Retinal pigment epithelial cell (primary cell): ENCODE measurements at regions not wholly inside any gene's neighbourhood (a gene's known extent, or its start where the extent isn't known, plus 50 kb on each side); places are given as distances from the start of the nearest gene placed in this dataset.
"Not testable (repeated sequence)": the region's sequence is repeated elsewhere in the genome, so short reads cannot be mapped to it uniquely, and the experiment has no call there.

Source experiments
- DNase-seq: peaks from one replicate; pipeline ENCODE4 v3.0.0-alpha.2; 2010; ENCODE audit warnings: low read depth
- H3K4me3 ChIP-seq: 2 replicates; pipeline ENCODE4 v1.5.1; 2011; ENCODE audit warnings: mild to moderate bottlenecking, low read length, control low read depth, moderate library complexity
- TF ChIP-seq, protein P1 (sequence below): conservative IDR thresholded peaks from 2 replicates; pipeline ENCODE4 v1.5.1; 2011; ENCODE audit warnings: low read depth, low read length, control low read depth, inconsistent platforms

DNA sequence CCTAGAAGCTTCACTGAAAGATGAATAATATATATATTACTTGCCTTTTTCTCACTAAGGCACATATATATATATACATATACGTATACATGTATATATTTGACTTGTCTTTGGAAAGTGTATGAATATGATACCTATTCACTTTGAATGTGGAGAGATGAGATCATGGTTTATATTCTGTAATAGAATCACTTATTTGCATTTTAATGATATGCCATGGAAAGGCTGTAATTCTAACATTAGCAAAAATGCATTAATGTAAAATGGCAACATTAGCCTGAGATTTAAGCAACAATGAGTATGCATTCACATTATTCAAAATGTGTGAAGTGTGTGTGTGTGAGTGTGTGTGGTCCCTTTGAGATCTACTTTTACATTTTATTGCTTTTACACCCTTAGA lies 54.5 kb upstream of the PRKD1 start:
- no peak overlapping the region for H3K4me3 ChIP-seq
- no peak for DNase-seq
- TF ChIP-seq, protein P1, sequence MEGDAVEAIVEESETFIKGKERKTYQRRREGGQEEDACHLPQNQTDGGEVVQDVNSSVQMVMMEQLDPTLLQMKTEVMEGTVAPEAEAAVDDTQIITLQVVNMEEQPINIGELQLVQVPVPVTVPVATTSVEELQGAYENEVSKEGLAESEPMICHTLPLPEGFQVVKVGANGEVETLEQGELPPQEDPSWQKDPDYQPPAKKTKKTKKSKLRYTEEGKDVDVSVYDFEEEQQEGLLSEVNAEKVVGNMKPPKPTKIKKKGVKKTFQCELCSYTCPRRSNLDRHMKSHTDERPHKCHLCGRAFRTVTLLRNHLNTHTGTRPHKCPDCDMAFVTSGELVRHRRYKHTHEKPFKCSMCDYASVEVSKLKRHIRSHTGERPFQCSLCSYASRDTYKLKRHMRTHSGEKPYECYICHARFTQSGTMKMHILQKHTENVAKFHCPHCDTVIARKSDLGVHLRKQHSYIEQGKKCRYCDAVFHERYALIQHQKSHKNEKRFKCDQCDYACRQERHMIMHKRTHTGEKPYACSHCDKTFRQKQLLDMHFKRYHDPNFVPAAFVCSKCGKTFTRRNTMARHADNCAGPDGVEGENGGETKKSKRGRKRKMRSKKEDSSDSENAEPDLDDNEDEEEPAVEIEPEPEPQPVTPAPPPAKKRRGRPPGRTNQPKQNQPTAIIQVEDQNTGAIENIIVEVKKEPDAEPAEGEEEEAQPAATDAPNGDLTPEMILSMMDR, result no peak

DNA sequence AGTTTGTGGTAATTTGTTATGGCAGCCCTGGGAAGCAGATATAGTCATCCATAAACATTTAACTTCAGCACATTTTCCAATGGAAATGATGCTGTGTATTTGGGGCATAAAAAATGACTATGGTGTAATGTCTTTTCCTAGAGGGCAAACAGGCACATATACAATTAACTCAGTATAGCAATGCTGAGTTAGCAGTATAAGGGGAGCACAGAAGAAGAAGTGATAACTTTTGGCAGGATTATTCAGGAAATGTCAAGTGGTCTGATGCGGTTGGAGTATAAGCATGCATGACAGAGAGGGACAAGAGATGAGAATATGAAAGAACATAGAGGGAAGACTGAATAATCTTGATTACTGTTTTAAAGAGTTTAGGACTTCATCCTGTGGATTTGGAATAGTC lies 55.3 kb upstream of the PRKD1 start:
- H3K4me3 ChIP-seq, result no peak overlapping the region
- TF ChIP-seq, protein P1, result no peak
- no peak for DNase-seq

DNA sequence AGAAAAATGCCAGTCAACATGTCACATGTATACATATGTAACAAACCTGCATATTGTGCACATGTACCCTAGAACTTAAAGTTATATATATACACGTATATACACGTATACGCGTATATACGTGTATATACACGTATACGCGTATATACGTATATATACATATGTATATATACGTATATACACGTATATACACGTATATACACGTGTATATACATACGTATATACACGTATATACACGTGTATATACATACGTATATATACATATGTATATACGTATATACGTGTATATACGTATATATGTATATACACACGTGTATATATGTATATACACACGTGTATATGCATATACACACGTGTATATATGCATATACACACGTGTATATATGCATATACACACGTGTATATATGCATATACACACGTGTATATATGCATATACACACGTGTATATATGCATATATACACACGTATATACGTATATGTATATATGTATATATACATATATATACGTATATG lies 62.8 kb upstream of the PRKD1 start:
- DNase-seq, H3K4me3 ChIP-seq: not testable (repeated sequence)

DNA sequence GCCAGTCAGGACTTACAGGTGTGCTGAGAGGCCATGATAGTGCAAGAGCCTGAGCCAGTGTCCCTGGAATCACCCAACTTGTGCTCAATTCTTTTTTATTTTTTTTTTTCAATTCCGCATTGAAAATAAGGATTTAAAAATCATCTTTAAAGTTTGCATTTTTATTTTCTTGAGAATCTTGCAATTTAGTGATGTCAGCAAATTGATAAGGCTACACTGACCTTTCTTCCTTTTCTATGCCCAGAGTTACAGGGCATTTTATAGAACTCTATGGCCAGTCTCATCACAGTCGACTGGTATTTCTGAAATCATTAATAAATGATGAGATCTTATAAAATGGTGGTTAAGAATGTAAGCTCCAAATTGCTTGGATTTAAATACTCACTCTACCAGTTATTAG lies 63.3 kb upstream of the PRKD1 start:
- DNase-seq, result no peak
- H3K4me3 ChIP-seq, result no peak overlapping the region
- TF ChIP-seq, protein P1, result no peak

DNA sequence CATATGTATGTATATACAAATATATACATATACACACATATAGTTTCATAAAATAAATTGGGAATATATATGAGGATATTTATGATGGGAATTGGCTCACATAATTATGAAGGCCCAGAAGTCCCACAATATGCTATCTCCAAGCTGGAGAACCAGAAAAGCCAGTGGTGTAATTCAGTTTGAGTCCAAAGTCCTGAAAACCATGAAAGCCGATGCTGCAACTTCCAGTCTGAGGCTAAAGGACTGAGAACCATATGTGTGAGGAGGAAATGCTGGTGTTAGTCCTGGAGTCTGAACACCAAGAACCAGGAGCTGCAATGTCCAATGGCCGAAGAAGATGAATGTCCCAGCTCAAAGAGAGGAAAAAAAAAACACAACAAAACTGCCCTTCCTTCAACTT lies 65.5 kb upstream of the PRKD1 start:
- no peak overlapping the region for H3K4me3 ChIP-seq
- TF ChIP-seq, protein P1, result no peak
- no peak for DNase-seq

DNA sequence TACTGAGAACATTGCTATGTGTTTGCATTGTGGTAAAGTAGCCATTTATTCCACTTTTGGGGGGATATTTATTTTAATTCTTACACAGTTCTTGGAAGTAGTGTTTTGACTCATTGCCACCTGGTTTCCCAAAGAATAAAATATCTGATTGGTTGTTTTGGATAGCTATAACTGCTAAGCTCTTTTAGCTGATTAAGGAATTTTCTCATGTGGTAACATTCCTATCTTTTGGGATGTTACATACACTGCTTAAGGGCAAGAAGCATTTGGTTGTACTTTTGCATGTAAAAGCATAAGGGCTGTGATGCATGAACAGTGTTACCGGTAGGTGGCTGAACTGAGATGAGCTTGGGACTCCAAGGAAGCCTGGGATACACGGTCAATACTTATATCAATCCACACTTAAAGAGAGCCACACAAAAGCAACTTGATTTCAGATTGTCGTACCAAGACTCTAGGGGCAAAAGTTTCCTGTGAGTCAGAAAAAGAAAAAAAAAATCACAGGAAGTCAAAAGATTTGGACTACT lies 71.4 kb upstream of the PRKD1 start:
- TF ChIP-seq, protein P1, result no peak
- H3K4me3 ChIP-seq, result no peak overlapping the region
- DNase-seq, result no peak

DNA sequence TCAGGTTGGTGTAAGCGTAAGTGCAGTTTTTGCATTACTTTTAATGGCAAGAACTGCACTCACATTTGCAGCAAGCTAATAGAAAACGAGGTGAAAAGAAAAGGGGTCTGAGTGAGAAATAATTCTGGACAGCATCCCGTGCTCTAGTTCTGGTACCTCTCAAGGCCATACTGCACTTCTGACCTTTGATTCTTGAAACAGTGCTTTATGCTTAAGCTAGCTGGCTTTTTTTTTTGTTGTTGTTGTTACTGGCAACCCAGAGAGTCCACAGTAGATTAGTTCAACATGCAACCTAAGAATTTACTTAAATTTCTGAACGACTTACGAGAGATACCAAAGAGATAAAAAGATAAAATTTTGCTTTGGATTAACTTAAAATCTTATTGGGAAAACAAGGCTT lies 75.2 kb upstream of the PRKD1 start:
- TF ChIP-seq, protein P1, result no peak
- DNase-seq, result no peak
- H3K4me3 ChIP-seq, result no peak overlapping the region
